Mammary epithelial cell (primary cell): ENCODE measurements at regions not wholly inside any gene's neighbourhood (a gene's known extent, or its start where the extent isn't known, plus 50 kb on each side); places are given as distances from the start of the nearest gene placed in this dataset.

Experiments used
- CTCF ChIP-seq, 2 donors: IDR thresholded peaks in 1 of 2; conservative IDR thresholded peaks in 1 of 2; 2 replicates each; pipeline ENCODE4 v1.5.1; 2011 to 2012; ENCODE audit warnings: inconsistent platforms in 2 of 2, low read length in 2 of 2, mild to moderate bottlenecking in 2 of 2, control low read depth in 1 of 2, low read depth in 1 of 2; ENCODE audit not compliant: insufficient read depth in 1 of 2; ENCODE audit errors: extremely low read depth in 1 of 2
- EZH2 ChIP-seq: IDR thresholded peaks from 2 replicates; pipeline ENCODE4 v1.6.1; 2012; ENCODE audit warnings: low read length, inconsistent platforms, borderline replicate concordance

GRCh38 chr1:228974273-228974672 lies 239.0 kb downstream of the RHOU start:
- TF ChIP-seq CTCF (conservative IDR thresholded peaks at IDR 0.05 in 1 of 2, IDR thresholded peaks at IDR 0.05 in 1 of 2; ENCODE audit: extremely low read depth in 1 of 2, insufficient read depth in 1 of 2, low read depth in 1 of 2, low read length in 2 of 2) (no peak), EZH2 (no peak)
